Right lobe of liver (tissue), 6 donors: ENCODE measurements at regions not wholly inside any gene's neighbourhood (a gene's known extent, or its start where the extent isn't known, plus 50 kb on each side); places are given as distances from the start of the nearest gene placed in this dataset.

ENCODE experiments used
- ATAC-seq, 4 donors: fragments of 200-7000 bp; cut with Tn5 transposase; one replicate each; pipeline ENCODE4 v1.9.1; 2020; ENCODE audit warnings: mild to moderate bottlenecking in 4 of 4, moderate library complexity in 4 of 4
- DNase-seq, 3 donors: peaks; one replicate each; pipeline ENCODE4 v3.0.0-alpha.2; 2020
- H3K27ac ChIP-seq, 3 donors: fragments of 200-600 bp; one replicate each; pipeline ENCODE4 v1.8.0; 2022
- H3K27me3 ChIP-seq, 2 donors: fragments of 200-600 bp; one replicate each; pipeline ENCODE4 v1.8.0; 2022
- H3K36me3 ChIP-seq, 4 donors: fragments of 200-600 bp; sonication (generic) in 1 of 4; one replicate each; pipeline versions ENCODE4 v1.5.1 to v1.8.0; 2017 to 2022; ENCODE audit warnings: control low read depth in 1 of 4
- H3K4me1 ChIP-seq, 4 donors: fragments of 200-600 bp; sonication (generic) in 1 of 4; one replicate each; pipeline versions ENCODE4 v1.5.1 to v1.8.0; 2017 to 2022; ENCODE audit warnings: control low read depth in 1 of 4
- H3K4me3 ChIP-seq, 3 donors: fragments of 200-600 bp; one replicate each; pipeline ENCODE4 v1.8.0; 2022
- H3K9me3 ChIP-seq, 4 donors: fragments of 200-600 bp; sonication (generic) in 1 of 4; one replicate each; pipeline versions ENCODE4 v1.5.1 to v1.8.0; 2017 to 2022; ENCODE audit warnings: control low read depth in 1 of 4
- POLR2A ChIP-seq: fragments of 450-650 bp; IDR thresholded peaks from one replicate; pipeline ENCODE4 v1.6.1; 2017; ENCODE audit warnings: antibody characterized with exemption, mild to moderate bottlenecking
- WGBS: methylation state at CpG from one replicate; pipeline ENCODE4 v1.1.6; 2018; ENCODE audit warnings: low coverage, low lambda C conversion rate; ENCODE audit not compliant: insufficient coverage; ENCODE audit errors: missing lambda C conversion rate; 5-methylcytosine and 5-hydroxymethylcytosine counted together
- intact Hi-C, 2 donors: fragments of 100-400 bp; cut with DNase I; formaldehyde crosslinking; loops; one replicate each; pipeline versions ENCODE4 v1.11.2 to v1.14.1; 2022
- small RNA-seq, 2 experiments: library from RNA; depleted of rRNA; stranded (forward); fragments of <200 nt; gene quantifications; one replicate each; pipeline ENCODE3, GENCODE V24; 2016
- TF ChIP-seq, protein P1 (sequence below), 4 donors: fragments of 200-600 bp in 3 of 4; fragments of 450-650 bp in 1 of 4; IDR thresholded peaks; one replicate each; pipeline versions ENCODE4 v1.5.1 to v1.8.0; 2016 to 2022; ENCODE audit warnings: antibody characterized with exemption in 4 of 4, mild to moderate bottlenecking in 2 of 4
- donor health status: DM: no; HTN: yes; CAD: no.
- donor health status: DM: no; HTN: no; CAD: no.
- donor health status: DM: no; HTN: no; CAD: no.
- donor health status: DM: no; HTN: yes; CAD: no.
- donor health status: DM: no; HTN: yes; CAD: no.

DNA sequence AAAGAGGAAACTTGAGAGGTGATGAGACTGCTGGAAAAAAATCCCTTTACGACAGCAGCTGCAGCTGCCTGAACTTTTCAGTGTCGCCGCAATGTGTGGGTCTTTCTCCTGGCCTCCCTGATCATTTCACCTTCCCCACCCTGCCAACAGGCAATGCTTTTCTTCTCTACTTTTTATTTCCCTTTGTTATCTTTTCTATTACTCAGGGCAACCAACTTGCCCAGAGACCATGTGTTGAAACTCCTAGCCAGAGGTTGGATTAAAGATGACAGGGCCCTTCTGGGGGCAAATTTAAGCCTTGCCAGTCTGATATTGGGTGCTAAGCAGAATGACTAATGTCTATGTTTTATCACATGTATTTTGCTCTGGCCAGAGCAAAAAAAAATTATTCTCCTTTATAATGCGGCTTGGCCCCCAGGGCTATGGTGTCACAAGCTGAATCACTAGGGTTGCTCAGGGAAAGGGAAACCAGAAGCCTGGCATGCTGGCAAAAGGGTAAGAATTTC, 51.5 kb upstream of the CFAP20DC start:
- no peak for ATAC-seq
- 89% methylated on average over 4 of the region's 4 CpGs for WGBS
- no peaks in the 10 kb centered on the region for H3K9me3 ChIP-seq

More for the DNA sequence above, 51.5 kb upstream of the CFAP20DC start:
- intact Hi-C loops, result no loop called here
- TF ChIP-seq, protein P1, sequence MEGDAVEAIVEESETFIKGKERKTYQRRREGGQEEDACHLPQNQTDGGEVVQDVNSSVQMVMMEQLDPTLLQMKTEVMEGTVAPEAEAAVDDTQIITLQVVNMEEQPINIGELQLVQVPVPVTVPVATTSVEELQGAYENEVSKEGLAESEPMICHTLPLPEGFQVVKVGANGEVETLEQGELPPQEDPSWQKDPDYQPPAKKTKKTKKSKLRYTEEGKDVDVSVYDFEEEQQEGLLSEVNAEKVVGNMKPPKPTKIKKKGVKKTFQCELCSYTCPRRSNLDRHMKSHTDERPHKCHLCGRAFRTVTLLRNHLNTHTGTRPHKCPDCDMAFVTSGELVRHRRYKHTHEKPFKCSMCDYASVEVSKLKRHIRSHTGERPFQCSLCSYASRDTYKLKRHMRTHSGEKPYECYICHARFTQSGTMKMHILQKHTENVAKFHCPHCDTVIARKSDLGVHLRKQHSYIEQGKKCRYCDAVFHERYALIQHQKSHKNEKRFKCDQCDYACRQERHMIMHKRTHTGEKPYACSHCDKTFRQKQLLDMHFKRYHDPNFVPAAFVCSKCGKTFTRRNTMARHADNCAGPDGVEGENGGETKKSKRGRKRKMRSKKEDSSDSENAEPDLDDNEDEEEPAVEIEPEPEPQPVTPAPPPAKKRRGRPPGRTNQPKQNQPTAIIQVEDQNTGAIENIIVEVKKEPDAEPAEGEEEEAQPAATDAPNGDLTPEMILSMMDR (IDR thresholded peaks at IDR 0.05), result no peak
- no peak for TF ChIP-seq POLR2A
- Histone ChIP-seq H3K36me3 (no peaks in the 10 kb centered on the region), H3K4me1 (no peaks in the 10 kb centered on the region), H3K4me3 (no peak overlapping the region), H3K27me3 (no peaks in the 10 kb centered on the region), H3K27ac (no peak overlapping the region)
- no peak for DNase-seq

Small RNA genes in the stretch of these regions (small RNA-seq; reads per million reads assigned to genes)
- gene RF00017, result 0 reads per million in 2 experiments
